ENCODE measurements at regions not wholly inside any gene's neighbourhood (a gene's known extent, or its start where the extent isn't known, plus 50 kb on each side); places are given as distances from the start of the nearest gene placed in this dataset.

GRCh38 chr16:7103056-7103455 is 229.6 kb upstream of the RBFOX1 start:
- Mint-ChIP-seq H3K36me3 (ENCODE audit: unreplicated experiment) (no peaks in the 10 kb centered on the region), H3K4me1 (ENCODE audit: low read depth, unreplicated experiment) (no peaks in the 10 kb centered on the region), H3K9me3 (ENCODE audit: unreplicated experiment) (no peaks in the 10 kb centered on the region), H3K4me3 (ENCODE audit: unreplicated experiment) (no peak overlapping the region), H3K27me3 (ENCODE audit: unreplicated experiment) (no peaks in the 10 kb centered on the region), H3K27ac (ENCODE audit: unreplicated experiment) (no peak overlapping the region)
- no peak for DNase-seq
- no peak for TF ChIP-seq CTCF (IDR thresholded peaks at IDR 0.05; ENCODE audit: partially characterized antibody, unreplicated experiment)

DNA sequence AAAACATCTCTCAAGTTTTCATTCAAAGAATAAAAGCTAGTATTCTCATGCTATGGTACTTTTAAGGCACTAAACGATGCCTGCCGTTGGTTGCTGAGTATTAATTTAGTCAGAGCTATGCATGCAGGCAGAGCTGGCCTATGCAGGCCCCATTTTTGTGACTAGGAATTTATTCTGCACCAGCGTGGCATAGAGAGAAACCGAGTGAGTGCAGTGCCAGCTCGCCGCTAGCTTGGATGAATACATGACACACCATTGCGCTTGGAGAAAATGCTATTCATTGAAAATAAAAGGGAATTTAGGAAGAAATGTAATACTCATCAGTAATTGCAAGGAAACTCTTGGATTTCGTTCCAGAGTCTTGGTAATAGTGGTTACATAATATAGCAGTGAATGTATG is 231.6 kb upstream of the RBFOX1 start:
- TF ChIP-seq CTCF (IDR thresholded peaks at IDR 0.05; ENCODE audit: partially characterized antibody, unreplicated experiment), result no peak
- DNase-seq, result no peak

GRCh38 chr16:7097518-7097917 is 235.1 kb upstream of the RBFOX1 start:
- Mint-ChIP-seq H3K36me3 (ENCODE audit: unreplicated experiment) (no peaks in the 10 kb centered on the region), H3K9me3 (ENCODE audit: unreplicated experiment) (no peaks in the 10 kb centered on the region), H3K27ac (ENCODE audit: unreplicated experiment) (no peak overlapping the region), H3K4me1 (ENCODE audit: low read depth, unreplicated experiment) (no peaks in the 10 kb centered on the region), H3K27me3 (ENCODE audit: unreplicated experiment) (no peaks in the 10 kb centered on the region), H3K4me3 (ENCODE audit: unreplicated experiment) (no peak overlapping the region)
- DNase-seq, result no peak
- no peak for TF ChIP-seq CTCF (IDR thresholded peaks at IDR 0.05; ENCODE audit: partially characterized antibody, unreplicated experiment)

More for the DNA sequence above, 231.6 kb upstream of the RBFOX1 start:
- H3K36me3 Mint-ChIP-seq (ENCODE audit: unreplicated experiment), result no peaks in the 10 kb centered on the region
- H3K27ac Mint-ChIP-seq (ENCODE audit: unreplicated experiment), result no peak overlapping the region
- no peaks in the 10 kb centered on the region for H3K27me3 Mint-ChIP-seq (ENCODE audit: unreplicated experiment)
- H3K4me1 Mint-ChIP-seq (ENCODE audit: low read depth, unreplicated experiment), result no peaks in the 10 kb centered on the region
- H3K9me3 Mint-ChIP-seq (ENCODE audit: unreplicated experiment), result no peaks in the 10 kb centered on the region
- no peak overlapping the region for H3K4me3 Mint-ChIP-seq (ENCODE audit: unreplicated experiment)

- TF ChIP-seq CTCF (IDR thresholded peaks at IDR 0.05; ENCODE audit: partially characterized antibody, unreplicated experiment), result no peak
- DNase-seq, result no peak
- Mint-ChIP-seq H3K9me3 (ENCODE audit: unreplicated experiment) (peaks cover 2% of the 10 kb centered on the region), H3K27ac (ENCODE audit: unreplicated experiment) (no peak overlapping the region), H3K4me3 (ENCODE audit: unreplicated experiment) (no peak overlapping the region), H3K36me3 (ENCODE audit: unreplicated experiment) (no peaks in the 10 kb centered on the region), H3K27me3 (ENCODE audit: unreplicated experiment) (no peaks in the 10 kb centered on the region), H3K4me1 (ENCODE audit: low read depth, unreplicated experiment) (no peaks in the 10 kb centered on the region)
Observed at GRCh38 chr16:7093511-7093910, 239.1 kb upstream of the RBFOX1 start.

DNA sequence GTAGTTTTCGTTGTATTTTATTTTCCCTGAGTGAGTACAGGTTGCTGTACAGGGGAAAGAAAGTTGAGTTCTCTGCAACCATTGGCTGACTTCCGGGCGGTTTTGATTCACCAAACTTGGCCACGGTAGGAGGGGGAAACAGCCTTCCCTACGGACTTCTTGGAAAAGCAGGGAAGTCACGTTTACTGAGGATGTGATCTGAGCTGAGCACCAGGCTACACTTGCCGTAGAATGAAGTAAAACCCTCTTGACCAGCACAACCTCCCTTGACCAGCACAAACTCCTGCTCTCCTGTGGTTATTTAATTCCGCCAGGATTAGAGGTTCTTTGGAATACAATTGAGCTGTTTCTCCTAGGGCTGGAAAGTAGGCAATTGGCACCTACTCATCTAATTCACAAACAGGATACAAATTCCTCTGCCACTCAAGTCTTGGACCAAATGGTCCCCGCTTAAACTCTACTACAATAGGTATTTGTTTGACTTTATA is 242.0 kb upstream of the RBFOX1 start:
- Mint-ChIP-seq H3K4me1 (ENCODE audit: low read depth, unreplicated experiment) (no peaks in the 10 kb centered on the region), H3K4me3 (ENCODE audit: unreplicated experiment) (no peak overlapping the region), H3K36me3 (ENCODE audit: unreplicated experiment) (no peaks in the 10 kb centered on the region), H3K27me3 (ENCODE audit: unreplicated experiment) (no peaks in the 10 kb centered on the region), H3K9me3 (ENCODE audit: unreplicated experiment) (peaks cover 5% of the 10 kb centered on the region), H3K27ac (ENCODE audit: unreplicated experiment) (no peak overlapping the region)
- no peak for DNase-seq
- no peak for TF ChIP-seq CTCF (IDR thresholded peaks at IDR 0.05; ENCODE audit: partially characterized antibody, unreplicated experiment)

All from glutamatergic neuron (in vitro differentiated cells).